Suppressor macrophage (primary cell): ENCODE measurements at regions not wholly inside any gene's neighbourhood (a gene's known extent, or its start where the extent isn't known, plus 50 kb on each side); places are given as distances from the start of the nearest gene placed in this dataset.

ENCODE experiments used
- DNase-seq, 4 experiments: peaks; one replicate each; pipeline ENCODE4 v3.0.0-alpha.2; 2020 to 2022

GRCh38 chr1:90778486-90778885 lies 61.4 kb upstream of the BARHL2 start:
- no peak for DNase-seq

- no peak for DNase-seq
These were observed 56.7 kb upstream of the BARHL2 start for GRCh38 chr1:90773812-90774211.

GRCh38 chr1:90768826-90769225 lies 51.7 kb upstream of the BARHL2 start:
- no peak for DNase-seq

GRCh38 chr1:90768098-90768497 lies 51.0 kb upstream of the BARHL2 start:
- DNase-seq = no peak
